ENCODE measurements at regions not wholly inside any gene's neighbourhood (a gene's known extent, or its start where the extent isn't known, plus 50 kb on each side); places are given as distances from the start of the nearest gene placed in this dataset.
"Not testable (repeated sequence)": the region's sequence is repeated elsewhere in the genome, so short reads cannot be mapped to it uniquely, and the experiment has no call there.

- DNase-seq (ENCODE audit: low spot score), result no peak
These were observed 314.7 kb upstream of the REG3G start for GRCh38 chr2:78710632-78711375.

- DNase-seq (ENCODE audit: low spot score), result no peak
These were observed 310.2 kb upstream of the REG3G start for GRCh38 chr2:78715293-78715692.

- no peak for DNase-seq (ENCODE audit: low spot score)
These were observed 307.5 kb upstream of the REG3G start for GRCh38 chr2:78718024-78718423.

GRCh38 chr2:78718473-78718872 is 307.0 kb upstream of the REG3G start:
- DNase-seq (ENCODE audit: low spot score), result no peak

- DNase-seq (ENCODE audit: low spot score), result no peak
These were observed 304.0 kb upstream of the REG3G start for GRCh38 chr2:78721355-78722033.

GRCh38 chr2:78734221-78734620 is 291.3 kb upstream of the REG3G start:
- no peak for DNase-seq (ENCODE audit: low spot score)

GRCh38 chr2:78739282-78739681 is 286.2 kb upstream of the REG3G start:
- DNase-seq (ENCODE audit: low spot score), result no peak

- DNase-seq (ENCODE audit: low spot score), result no peak
These were observed 275.9 kb upstream of the REG3G start for GRCh38 chr2:78749638-78750037.

GRCh38 chr2:78750219-78750618 is 275.3 kb upstream of the REG3G start:
- no peak for DNase-seq (ENCODE audit: low spot score)

- no peak for DNase-seq (ENCODE audit: low spot score)
These were observed 270.6 kb upstream of the REG3G start for GRCh38 chr2:78754930-78755329.

- DNase-seq (ENCODE audit: low spot score), result no peak
These were observed 268.3 kb upstream of the REG3G start for GRCh38 chr2:78757191-78757590.

GRCh38 chr2:78757640-78758039 is 267.9 kb upstream of the REG3G start:
- DNase-seq (ENCODE audit: low spot score), result no peak

GRCh38 chr2:78758765-78759164 is 266.7 kb upstream of the REG3G start:
- DNase-seq (ENCODE audit: low spot score), result not testable (repeated sequence)

GRCh38 chr2:78766459-78766858 is 259.0 kb upstream of the REG3G start:
- DNase-seq (ENCODE audit: low spot score), result no peak

- DNase-seq (ENCODE audit: low spot score), result peak; percentile 5
These were observed 257.5 kb upstream of the REG3G start for GRCh38 chr2:78768016-78768415.

GRCh38 chr2:78775291-78775690 is 250.2 kb upstream of the REG3G start:
- no peak for DNase-seq (ENCODE audit: low spot score)

- no peak for DNase-seq (ENCODE audit: low spot score)
These were observed 246.6 kb upstream of the REG3G start for GRCh38 chr2:78778756-78779510.

- peak; percentile 89 for DNase-seq (ENCODE audit: low spot score)
These were observed 245.7 kb upstream of the REG3G start for GRCh38 chr2:78779761-78780160.

- peak; percentile 63 for DNase-seq (ENCODE audit: low spot score)
These were observed 245.2 kb upstream of the REG3G start for GRCh38 chr2:78780256-78780655.

- DNase-seq (ENCODE audit: low spot score), result peak; percentile 16
These were observed 244.5 kb upstream of the REG3G start for GRCh38 chr2:78780864-78781583.

- DNase-seq (ENCODE audit: low spot score), result no peak
These were observed 243.3 kb upstream of the REG3G start for GRCh38 chr2:78782196-78782595.
